ENCODE measurements at regions not wholly inside any gene's neighbourhood (a gene's known extent, or its start where the extent isn't known, plus 50 kb on each side); places are given as distances from the start of the nearest gene placed in this dataset.

DNA sequence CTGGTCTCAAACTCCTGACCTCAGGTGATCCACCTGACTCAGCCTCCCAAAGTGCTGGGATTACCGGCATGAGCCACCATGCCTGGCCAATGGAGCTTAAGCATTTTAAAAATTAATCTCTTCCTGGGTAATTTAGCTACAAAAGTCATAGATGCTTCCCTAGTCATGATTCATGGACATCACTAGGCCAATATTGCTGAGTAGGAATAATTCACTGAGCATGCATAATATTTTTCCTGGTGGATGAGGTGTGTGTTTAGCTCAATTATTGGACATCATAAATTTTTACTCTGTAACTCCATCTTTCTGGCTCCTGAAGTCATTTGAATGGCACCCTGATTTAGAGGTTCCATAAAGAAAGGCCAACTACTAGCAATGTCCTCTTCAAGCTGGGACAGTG lies 512.9 kb upstream of the AGTR1 start (continued):
- TF ChIP-seq, protein P1, sequence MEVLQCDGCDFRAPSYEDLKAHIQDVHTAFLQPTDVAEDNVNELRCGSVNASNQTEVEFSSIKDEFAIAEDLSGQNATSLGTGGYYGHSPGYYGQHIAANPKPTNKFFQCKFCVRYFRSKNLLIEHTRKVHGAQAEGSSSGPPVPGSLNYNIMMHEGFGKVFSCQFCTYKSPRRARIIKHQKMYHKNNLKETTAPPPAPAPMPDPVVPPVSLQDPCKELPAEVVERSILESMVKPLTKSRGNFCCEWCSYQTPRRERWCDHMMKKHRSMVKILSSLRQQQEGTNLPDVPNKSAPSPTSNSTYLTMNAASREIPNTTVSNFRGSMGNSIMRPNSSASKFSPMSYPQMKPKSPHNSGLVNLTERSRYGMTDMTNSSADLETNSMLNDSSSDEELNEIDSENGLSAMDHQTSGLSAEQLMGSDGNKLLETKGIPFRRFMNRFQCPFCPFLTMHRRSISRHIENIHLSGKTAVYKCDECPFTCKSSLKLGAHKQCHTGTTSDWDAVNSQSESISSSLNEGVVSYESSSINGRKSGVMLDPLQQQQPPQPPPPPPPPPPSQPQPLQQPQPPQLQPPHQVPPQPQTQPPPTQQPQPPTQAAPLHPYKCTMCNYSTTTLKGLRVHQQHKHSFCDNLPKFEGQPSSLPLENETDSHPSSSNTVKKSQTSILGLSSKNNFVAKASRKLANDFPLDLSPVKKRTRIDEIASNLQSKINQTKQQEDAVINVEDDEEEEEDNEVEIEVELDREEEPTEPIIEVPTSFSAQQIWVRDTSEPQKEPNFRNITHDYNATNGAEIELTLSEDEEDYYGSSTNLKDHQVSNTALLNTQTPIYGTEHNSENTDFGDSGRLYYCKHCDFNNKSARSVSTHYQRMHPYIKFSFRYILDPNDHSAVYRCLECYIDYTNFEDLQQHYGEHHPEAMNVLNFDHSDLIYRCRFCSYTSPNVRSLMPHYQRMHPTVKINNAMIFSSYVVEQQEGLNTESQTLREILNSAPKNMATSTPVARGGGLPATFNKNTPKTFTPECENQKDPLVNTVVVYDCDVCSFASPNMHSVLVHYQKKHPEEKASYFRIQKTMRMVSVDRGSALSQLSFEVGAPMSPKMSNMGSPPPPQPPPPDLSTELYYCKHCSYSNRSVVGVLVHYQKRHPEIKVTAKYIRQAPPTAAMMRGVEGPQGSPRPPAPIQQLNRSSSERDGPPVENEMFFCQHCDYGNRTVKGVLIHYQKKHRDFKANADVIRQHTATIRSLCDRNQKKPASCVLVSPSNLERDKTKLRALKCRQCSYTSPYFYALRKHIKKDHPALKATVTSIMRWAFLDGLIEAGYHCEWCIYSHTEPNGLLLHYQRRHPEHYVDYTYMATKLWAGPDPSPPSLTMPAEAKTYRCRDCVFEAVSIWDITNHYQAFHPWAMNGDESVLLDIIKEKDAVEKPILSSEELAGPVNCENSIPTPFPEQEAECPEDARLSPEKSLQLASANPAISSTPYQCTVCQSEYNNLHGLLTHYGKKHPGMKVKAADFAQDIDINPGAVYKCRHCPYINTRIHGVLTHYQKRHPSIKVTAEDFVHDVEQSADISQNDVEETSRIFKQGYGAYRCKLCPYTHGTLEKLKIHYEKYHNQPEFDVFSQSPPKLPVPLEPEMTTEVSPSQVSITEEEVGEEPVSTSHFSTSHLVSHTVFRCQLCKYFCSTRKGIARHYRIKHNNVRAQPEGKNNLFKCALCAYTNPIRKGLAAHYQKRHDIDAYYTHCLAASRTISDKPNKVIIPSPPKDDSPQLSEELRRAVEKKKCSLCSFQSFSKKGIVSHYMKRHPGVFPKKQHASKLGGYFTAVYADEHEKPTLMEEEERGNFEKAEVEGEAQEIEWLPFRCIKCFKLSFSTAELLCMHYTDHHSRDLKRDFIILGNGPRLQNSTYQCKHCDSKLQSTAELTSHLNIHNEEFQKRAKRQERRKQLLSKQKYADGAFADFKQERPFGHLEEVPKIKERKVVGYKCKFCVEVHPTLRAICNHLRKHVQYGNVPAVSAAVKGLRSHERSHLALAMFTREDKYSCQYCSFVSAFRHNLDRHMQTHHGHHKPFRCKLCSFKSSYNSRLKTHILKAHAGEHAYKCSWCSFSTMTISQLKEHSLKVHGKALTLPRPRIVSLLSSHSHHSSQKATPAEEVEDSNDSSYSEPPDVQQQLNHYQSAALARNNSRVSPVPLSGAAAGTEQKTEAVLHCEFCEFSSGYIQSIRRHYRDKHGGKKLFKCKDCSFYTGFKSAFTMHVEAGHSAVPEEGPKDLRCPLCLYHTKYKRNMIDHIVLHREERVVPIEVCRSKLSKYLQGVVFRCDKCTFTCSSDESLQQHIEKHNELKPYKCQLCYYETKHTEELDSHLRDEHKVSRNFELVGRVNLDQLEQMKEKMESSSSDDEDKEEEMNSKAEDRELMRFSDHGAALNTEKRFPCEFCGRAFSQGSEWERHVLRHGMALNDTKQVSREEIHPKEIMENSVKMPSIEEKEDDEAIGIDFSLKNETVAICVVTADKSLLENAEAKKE (CRISPR knock-in tag; IDR thresholded peaks at IDR 0.05), result no peak
- no peak for TF ChIP-seq JUNB (IDR thresholded peaks at IDR 0.05; ENCODE audit: unreplicated experiment)
- TF ChIP-seq, protein P2, sequence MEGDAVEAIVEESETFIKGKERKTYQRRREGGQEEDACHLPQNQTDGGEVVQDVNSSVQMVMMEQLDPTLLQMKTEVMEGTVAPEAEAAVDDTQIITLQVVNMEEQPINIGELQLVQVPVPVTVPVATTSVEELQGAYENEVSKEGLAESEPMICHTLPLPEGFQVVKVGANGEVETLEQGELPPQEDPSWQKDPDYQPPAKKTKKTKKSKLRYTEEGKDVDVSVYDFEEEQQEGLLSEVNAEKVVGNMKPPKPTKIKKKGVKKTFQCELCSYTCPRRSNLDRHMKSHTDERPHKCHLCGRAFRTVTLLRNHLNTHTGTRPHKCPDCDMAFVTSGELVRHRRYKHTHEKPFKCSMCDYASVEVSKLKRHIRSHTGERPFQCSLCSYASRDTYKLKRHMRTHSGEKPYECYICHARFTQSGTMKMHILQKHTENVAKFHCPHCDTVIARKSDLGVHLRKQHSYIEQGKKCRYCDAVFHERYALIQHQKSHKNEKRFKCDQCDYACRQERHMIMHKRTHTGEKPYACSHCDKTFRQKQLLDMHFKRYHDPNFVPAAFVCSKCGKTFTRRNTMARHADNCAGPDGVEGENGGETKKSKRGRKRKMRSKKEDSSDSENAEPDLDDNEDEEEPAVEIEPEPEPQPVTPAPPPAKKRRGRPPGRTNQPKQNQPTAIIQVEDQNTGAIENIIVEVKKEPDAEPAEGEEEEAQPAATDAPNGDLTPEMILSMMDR (conservative IDR thresholded peaks at IDR 0.05; ENCODE audit: low read depth in 2 of 2), result no peak
- no peak for TF ChIP-seq CREB1 (CRISPR knock-in tag; IDR thresholded peaks at IDR 0.05; ENCODE audit: low read depth)
- TF ChIP-seq, protein P3, sequence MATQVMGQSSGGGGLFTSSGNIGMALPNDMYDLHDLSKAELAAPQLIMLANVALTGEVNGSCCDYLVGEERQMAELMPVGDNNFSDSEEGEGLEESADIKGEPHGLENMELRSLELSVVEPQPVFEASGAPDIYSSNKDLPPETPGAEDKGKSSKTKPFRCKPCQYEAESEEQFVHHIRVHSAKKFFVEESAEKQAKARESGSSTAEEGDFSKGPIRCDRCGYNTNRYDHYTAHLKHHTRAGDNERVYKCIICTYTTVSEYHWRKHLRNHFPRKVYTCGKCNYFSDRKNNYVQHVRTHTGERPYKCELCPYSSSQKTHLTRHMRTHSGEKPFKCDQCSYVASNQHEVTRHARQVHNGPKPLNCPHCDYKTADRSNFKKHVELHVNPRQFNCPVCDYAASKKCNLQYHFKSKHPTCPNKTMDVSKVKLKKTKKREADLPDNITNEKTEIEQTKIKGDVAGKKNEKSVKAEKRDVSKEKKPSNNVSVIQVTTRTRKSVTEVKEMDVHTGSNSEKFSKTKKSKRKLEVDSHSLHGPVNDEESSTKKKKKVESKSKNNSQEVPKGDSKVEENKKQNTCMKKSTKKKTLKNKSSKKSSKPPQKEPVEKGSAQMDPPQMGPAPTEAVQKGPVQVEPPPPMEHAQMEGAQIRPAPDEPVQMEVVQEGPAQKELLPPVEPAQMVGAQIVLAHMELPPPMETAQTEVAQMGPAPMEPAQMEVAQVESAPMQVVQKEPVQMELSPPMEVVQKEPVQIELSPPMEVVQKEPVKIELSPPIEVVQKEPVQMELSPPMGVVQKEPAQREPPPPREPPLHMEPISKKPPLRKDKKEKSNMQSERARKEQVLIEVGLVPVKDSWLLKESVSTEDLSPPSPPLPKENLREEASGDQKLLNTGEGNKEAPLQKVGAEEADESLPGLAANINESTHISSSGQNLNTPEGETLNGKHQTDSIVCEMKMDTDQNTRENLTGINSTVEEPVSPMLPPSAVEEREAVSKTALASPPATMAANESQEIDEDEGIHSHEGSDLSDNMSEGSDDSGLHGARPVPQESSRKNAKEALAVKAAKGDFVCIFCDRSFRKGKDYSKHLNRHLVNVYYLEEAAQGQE (IDR thresholded peaks at IDR 0.05; ENCODE audit: unreplicated experiment), result no peak
- TF ChIP-seq EZH2 (IDR thresholded peaks at IDR 0.05; ENCODE audit: low read depth, unreplicated experiment), result no peak

Measured in GM23338 (cell line).